Astrocyte of the cerebellum (primary cell): ENCODE measurements at regions not wholly inside any gene's neighbourhood (a gene's known extent, or its start where the extent isn't known, plus 50 kb on each side); places are given as distances from the start of the nearest gene placed in this dataset.
"Not testable (repeated sequence)": the region's sequence is repeated elsewhere in the genome, so short reads cannot be mapped to it uniquely, and the experiment has no call there.

ENCODE experiments used
- DNase-seq: peaks from one replicate; pipeline ENCODE4 v3.0.0-alpha.2; 2011; ENCODE audit warnings: low read depth
- H3K4me3 ChIP-seq: 2 replicates; pipeline ENCODE4 v1.5.1; 2011; ENCODE audit warnings: mild to moderate bottlenecking, low read depth, low read length, moderate library complexity
- CTCF ChIP-seq: IDR thresholded peaks from 2 replicates; pipeline ENCODE4 v1.5.1; 2012; ENCODE audit warnings: low read length, low read depth, moderate library complexity, mild to moderate bottlenecking; ENCODE audit errors: missing control alignments
- in situ Hi-C: cut with HindIII; loops from 2 replicates; pipeline ENCODE4 v1.10.0; 2017; ENCODE audit warnings: low sequenced_read_pairs

- in situ Hi-C loops = no loop called here
- DNase-seq = no peak
Measured at GRCh38 chr12:107856096-107856495, 81.6 kb downstream of the ASCL4 start.

GRCh38 chr12:107857191-107857590, 82.7 kb downstream of the ASCL4 start:
- in situ Hi-C loops = no loop called here
- no peak for TF ChIP-seq CTCF
- H3K4me3 ChIP-seq = no peak overlapping the region
- DNase-seq = no peak

More at GRCh38 chr12:107856096-107856495, 81.6 kb downstream of the ASCL4 start:
- TF ChIP-seq CTCF = no peak
- H3K4me3 ChIP-seq = no peak overlapping the region

- TF ChIP-seq CTCF = no peak
- in situ Hi-C loops = no loop called here
- H3K4me3 ChIP-seq = no peak overlapping the region
- no peak for DNase-seq
Measured at GRCh38 chr12:107859367-107859766, 84.9 kb downstream of the ASCL4 start.

- TF ChIP-seq CTCF = no peak
- DNase-seq = no peak
- in situ Hi-C loops = no loop called here
- no peak overlapping the region for H3K4me3 ChIP-seq
Measured at GRCh38 chr12:107864235-107864634, 89.7 kb downstream of the ASCL4 start.

- DNase-seq, in situ Hi-C loops: not testable (repeated sequence)
Measured at GRCh38 chr12:107864727-107865126, 90.2 kb downstream of the ASCL4 start.

GRCh38 chr12:107873223-107873622, 98.7 kb downstream of the ASCL4 start:
- H3K4me3 ChIP-seq = no peak overlapping the region
- no peak for DNase-seq
- in situ Hi-C loops = no loop called here
- no peak for TF ChIP-seq CTCF

More at GRCh38 chr12:107864727-107865126, 90.2 kb downstream of the ASCL4 start:
- H3K4me3 ChIP-seq = not testable (repeated sequence)

- no peak overlapping the region for H3K4me3 ChIP-seq
- in situ Hi-C loops = loop anchor here (25.0 kb wide), 1 partner anchor 213 kb away; no protein-coding TSS in a partner anchor
- no peak for DNase-seq
- no peak for TF ChIP-seq CTCF
Measured at GRCh38 chr12:107875786-107876185, 101.3 kb downstream of the ASCL4 start.
